Panc1 (cell line): ENCODE measurements at regions not wholly inside any gene's neighbourhood (a gene's known extent, or its start where the extent isn't known, plus 50 kb on each side); places are given as distances from the start of the nearest gene placed in this dataset.
"Not testable (repeated sequence)": the region's sequence is repeated elsewhere in the genome, so short reads cannot be mapped to it uniquely, and the experiment has no call there.

Experiments used
- ATAC-seq: fragments of 200-7000 bp; cut with Tn5 transposase; 2 replicates; pipeline ENCODE4 v1.9.1; 2020; ENCODE audit warnings: mild to moderate bottlenecking, moderate library complexity
- BruUV-seq: library from RNA; stranded (reverse); fragments of 400-500 nt; replicated peaks from 2 replicates; lab custom pipeline; 2021; lab: Mats Ljungman, UMichigan
- CTCF ChIA-PET: fragments of 300-600 bp; sonication (Branson Sonifier 250); formaldehyde crosslinking; loops from one replicate; lab custom pipeline; 2022; ENCODE audit warnings: antibody characterized with exemption; lab: Charles Lee
- POLR2A ChIA-PET: fragments of 300-600 bp; sonication (Branson Sonifier 250); formaldehyde crosslinking; loops from one replicate; lab custom pipeline; 2022; ENCODE audit warnings: antibody characterized with exemption; lab: Charles Lee
- DNase-seq: peaks from one replicate; pipeline ENCODE4 v3.0.0-alpha.2; 2010; ENCODE audit warnings: low read depth, low spot score
- H3K27ac ChIP-seq: 2 replicates; pipeline ENCODE4 v1.5.1; 2011; ENCODE audit warnings: mild to moderate bottlenecking, low read length, inconsistent platforms
- H3K27me3 ChIP-seq: fragments of 200-500 bp; sonication (Bioruptor generic); 2 replicates; pipeline ENCODE4 v1.6.0; 2014; ENCODE audit warnings: low read length, inconsistent platforms; ENCODE audit not compliant: control insufficient read depth, insufficient read depth
- H3K36me3 ChIP-seq: fragments of 200-500 bp; sonication (Bioruptor generic); 2 replicates; pipeline ENCODE4 v1.5.1; 2014; ENCODE audit warnings: inconsistent platforms, mild to moderate bottlenecking, low read length, moderate library complexity; ENCODE audit not compliant: control insufficient read depth, insufficient read depth
- H3K4me1 ChIP-seq: 2 replicates; pipeline ENCODE4 v1.5.1; 2011; ENCODE audit warnings: inconsistent platforms, mild to moderate bottlenecking, low read length, moderate library complexity; ENCODE audit not compliant: control insufficient read depth, insufficient read depth
- H3K4me3 ChIP-seq, 2 experiments: 2 replicates each; pipeline ENCODE4 v1.5.1; 2011 to 2012; ENCODE audit warnings: low read depth in 2 of 2, low read length in 2 of 2, mild to moderate bottlenecking in 2 of 2, inconsistent platforms in 1 of 2, moderate library complexity in 1 of 2
- H3K9me3 ChIP-seq: fragments of 200-500 bp; sonication (Bioruptor generic); 2 replicates; pipeline ENCODE4 v1.5.1; 2014; ENCODE audit warnings: low read depth, mild to moderate bottlenecking, inconsistent platforms, low read length, moderate library complexity; ENCODE audit not compliant: control insufficient read depth, insufficient read depth
- CTCF ChIP-seq: fragments of 450-650 bp; IDR thresholded peaks from 2 replicates; pipeline ENCODE4 v1.5.1; 2017; ENCODE audit warnings: mild to moderate bottlenecking
- POLR2AphosphoS5 ChIP-seq: IDR thresholded peaks from 2 replicates; pipeline ENCODE4 v1.6.1; 2012; ENCODE audit warnings: mild to moderate bottlenecking, low read depth, low read length, moderate library complexity
- SIN3A ChIP-seq: IDR thresholded peaks from 2 replicates; pipeline ENCODE4 v1.6.1; 2012; ENCODE audit warnings: low read depth, mild to moderate bottlenecking, low read length, moderate library complexity, borderline replicate concordance; ENCODE audit not compliant: insufficient read depth
- TCF7L2 ChIP-seq: IDR thresholded peaks from 2 replicates; pipeline ENCODE4 v1.6.1; 2011; ENCODE audit warnings: mild to moderate bottlenecking, low read depth, low read length, inconsistent platforms
- in situ Hi-C: cut with HindIII; loops from 2 replicates; pipeline ENCODE4 v1.10.0; 2016; ENCODE audit warnings: low sequenced_read_pairs, low pct_unique_long_range_greater_than_20kb
- intact Hi-C: fragments of 100-400 bp; cut with micrococcal nuclease; formaldehyde crosslinking; loops from one replicate; pipeline ENCODE4 v1.10.0; 2022; ENCODE audit not compliant: unreplicated experiment
- TF ChIP-seq, protein P1 (sequence below), 2 experiments: IDR thresholded peaks; 2 replicates each; pipeline ENCODE4 v1.6.1; 2011 to 2012; ENCODE audit warnings: low read depth in 2 of 2, control low read depth in 1 of 2, low read length in 1 of 2, mild to moderate bottlenecking in 1 of 2, moderate library complexity in 1 of 2; ENCODE audit not compliant: insufficient read depth in 1 of 2

DNA sequence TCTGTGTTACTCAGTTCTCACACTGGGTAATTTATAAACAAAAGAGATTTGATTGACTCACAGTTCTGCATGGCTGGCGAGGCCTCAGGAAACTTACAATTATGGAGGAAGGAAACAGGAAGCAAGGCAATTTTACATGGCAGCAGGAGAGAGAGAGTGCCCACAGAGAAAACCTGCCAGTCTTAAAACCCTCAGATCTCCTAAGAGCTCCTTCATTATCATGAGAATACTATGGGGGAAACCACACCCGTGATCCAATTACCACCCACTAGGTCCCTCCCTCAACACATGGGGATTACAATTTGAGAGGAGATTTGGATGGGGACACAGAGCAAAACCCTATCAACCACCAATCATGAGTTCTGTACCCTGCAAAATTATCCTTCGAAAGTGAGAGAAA lies 1180.8 kb downstream of the JRKL start:
- in situ Hi-C loops = no loop called here
- no TSS peak for BruUV-seq
- ATAC-seq = no peak

GRCh38 chr11:97573771-97574170 lies 1184.0 kb downstream of the JRKL start:
- BruUV-seq, CTCF ChIA-PET, ATAC-seq, DNase-seq, H3K36me3 ChIP-seq, H3K4me1 ChIP-seq, POLR2A ChIA-PET, H3K4me3 ChIP-seq, H3K9me3 ChIP-seq, H3K27ac ChIP-seq, H3K27me3 ChIP-seq, in situ Hi-C loops, intact Hi-C loops: not testable (repeated sequence)

More for the DNA sequence above, 1180.8 kb downstream of the JRKL start:
- H3K4me1 ChIP-seq = no peaks in the 10 kb centered on the region
- no peak overlapping the region for H3K4me3 ChIP-seq
- TF ChIP-seq TCF7L2 = no peak
- no peak for TF ChIP-seq CTCF
- TF ChIP-seq SIN3A = no peak
- no peak for TF ChIP-seq POLR2AphosphoS5
- TF ChIP-seq, protein P1, sequence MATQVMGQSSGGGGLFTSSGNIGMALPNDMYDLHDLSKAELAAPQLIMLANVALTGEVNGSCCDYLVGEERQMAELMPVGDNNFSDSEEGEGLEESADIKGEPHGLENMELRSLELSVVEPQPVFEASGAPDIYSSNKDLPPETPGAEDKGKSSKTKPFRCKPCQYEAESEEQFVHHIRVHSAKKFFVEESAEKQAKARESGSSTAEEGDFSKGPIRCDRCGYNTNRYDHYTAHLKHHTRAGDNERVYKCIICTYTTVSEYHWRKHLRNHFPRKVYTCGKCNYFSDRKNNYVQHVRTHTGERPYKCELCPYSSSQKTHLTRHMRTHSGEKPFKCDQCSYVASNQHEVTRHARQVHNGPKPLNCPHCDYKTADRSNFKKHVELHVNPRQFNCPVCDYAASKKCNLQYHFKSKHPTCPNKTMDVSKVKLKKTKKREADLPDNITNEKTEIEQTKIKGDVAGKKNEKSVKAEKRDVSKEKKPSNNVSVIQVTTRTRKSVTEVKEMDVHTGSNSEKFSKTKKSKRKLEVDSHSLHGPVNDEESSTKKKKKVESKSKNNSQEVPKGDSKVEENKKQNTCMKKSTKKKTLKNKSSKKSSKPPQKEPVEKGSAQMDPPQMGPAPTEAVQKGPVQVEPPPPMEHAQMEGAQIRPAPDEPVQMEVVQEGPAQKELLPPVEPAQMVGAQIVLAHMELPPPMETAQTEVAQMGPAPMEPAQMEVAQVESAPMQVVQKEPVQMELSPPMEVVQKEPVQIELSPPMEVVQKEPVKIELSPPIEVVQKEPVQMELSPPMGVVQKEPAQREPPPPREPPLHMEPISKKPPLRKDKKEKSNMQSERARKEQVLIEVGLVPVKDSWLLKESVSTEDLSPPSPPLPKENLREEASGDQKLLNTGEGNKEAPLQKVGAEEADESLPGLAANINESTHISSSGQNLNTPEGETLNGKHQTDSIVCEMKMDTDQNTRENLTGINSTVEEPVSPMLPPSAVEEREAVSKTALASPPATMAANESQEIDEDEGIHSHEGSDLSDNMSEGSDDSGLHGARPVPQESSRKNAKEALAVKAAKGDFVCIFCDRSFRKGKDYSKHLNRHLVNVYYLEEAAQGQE (IDR thresholded peaks at IDR 0.05; ENCODE audit: insufficient read depth in 1 of 2, low read depth in 2 of 2, low read length in 1 of 2) = no peak
- H3K27ac ChIP-seq = no peak overlapping the region
- DNase-seq = no peak
- POLR2A ChIA-PET = no interaction called here
- H3K9me3 ChIP-seq = no peaks in the 10 kb centered on the region
- H3K36me3 ChIP-seq = no peaks in the 10 kb centered on the region
- H3K27me3 ChIP-seq = no peaks in the 10 kb centered on the region
- CTCF ChIA-PET = no interaction called here
- intact Hi-C loops = no loop called here

GRCh38 chr11:97574976-97575665 lies 1185.3 kb downstream of the JRKL start:
- TF ChIP-seq CTCF (no peak), POLR2AphosphoS5 (no peak), SIN3A (no peak), TCF7L2 (no peak)
- TF ChIP-seq, protein P1 (IDR thresholded peaks at IDR 0.05; ENCODE audit: insufficient read depth in 1 of 2, low read depth in 2 of 2, low read length in 1 of 2) = no peak
- Histone ChIP-seq H3K4me1 (no peaks in the 10 kb centered on the region), H3K27me3 (no peaks in the 10 kb centered on the region), H3K4me3 (no peak overlapping the region), H3K9me3 (peaks cover 5% of the 10 kb centered on the region; the same call in 1 of the 2 replicates), H3K36me3 (no peaks in the 10 kb centered on the region), H3K27ac (no peak overlapping the region)
- DNase-seq = no peak
- ATAC-seq = no peak
- in situ Hi-C loops (no loop called here), intact Hi-C loops (no loop called here)
- no TSS peak for BruUV-seq
- ChIA-PET CTCF (no interaction called here), POLR2A (interaction anchor here (0.6 kb wide), 1 partner anchor 45 kb away, joined by 3 read pairs; no protein-coding TSS in a partner anchor)
